HepG2 (cell line): ENCODE measurements at regions not wholly inside any gene's neighbourhood (a gene's known extent, or its start where the extent isn't known, plus 50 kb on each side); places are given as distances from the start of the nearest gene placed in this dataset.

ENCODE experiments used
- ATAC-seq: fragments of 200-7000 bp; cut with Tn5 transposase; 3 replicates; pipeline ENCODE4 v1.9.1; 2020; ENCODE audit warnings: mild to moderate bottlenecking, moderate library complexity
- BruUV-seq: library from RNA; stranded (reverse); fragments of 400-500 nt; replicated peaks from 2 replicates; lab custom pipeline; 2021; lab: Mats Ljungman, UMichigan
- CTCF ChIA-PET: fragments of 300-600 bp; formaldehyde crosslinking; extraction: SDS; loops from one replicate; lab custom pipeline; 2021; ENCODE audit warnings: low total read pairs, inconsistent platforms, low intra/inter-chr PET ratio; lab: Yijun Ruan, JAX
- POLR2A ChIA-PET: fragments of 350-600 bp; sonication (Branson Sonifier 250); formaldehyde crosslinking; loops from one replicate; lab custom pipeline; 2020; ENCODE audit warnings: antibody characterized with exemption, inconsistent platforms; lab: Yijun Ruan, JAX
- DNase-seq: peaks from one replicate; pipeline ENCODE4 v3.0.0-alpha.2; 2015; ENCODE audit warnings: low spot score
- FAIRE-seq: peaks from 3 replicates; lab custom pipeline; 2011; peaks lifted over from hg19 to GRCh38; lab: Jason Lieb, UNC
- H2AFZ ChIP-seq: one replicate; pipeline ENCODE4 v1.6.1; 2011; ENCODE audit warnings: low read length, inconsistent platforms
- H3K27ac ChIP-seq: fragments of 300-600 bp; 3 replicates; pipeline ENCODE4 v1.8.0; 2011; ENCODE audit warnings: mixed run types, mild to moderate bottlenecking, mixed read lengths, low read length, inconsistent platforms; ENCODE audit not compliant: insufficient read depth; ENCODE audit errors: extremely low read length
- H3K27me3 ChIP-seq, 2 experiments: fragments of 200-600 bp in 1 of 2; 2 replicates in 1 of 2; 3 replicates in 1 of 2; pipeline versions ENCODE4 v1.6.0 to v1.8.0; 2011; ENCODE audit warnings: low read length in 2 of 2, mild to moderate bottlenecking in 2 of 2, moderate library complexity in 2 of 2, inconsistent platforms in 1 of 2; ENCODE audit not compliant: insufficient read depth in 2 of 2, control insufficient read depth in 1 of 2
- H3K36me3 ChIP-seq, 2 experiments: fragments of 200-600 bp in 1 of 2; replicated peaks in 1 of 2; 2 replicates in 1 of 2; 3 replicates in 1 of 2; pipeline versions ENCODE4 v1.5.1 to v1.8.0; 2011; ENCODE audit warnings: low read length in 2 of 2, inconsistent platforms in 1 of 2; ENCODE audit not compliant: insufficient read depth in 2 of 2, control insufficient read depth in 1 of 2
- H3K4me1 ChIP-seq: 2 replicates; pipeline ENCODE4 v1.5.1; 2012; ENCODE audit warnings: low read length, inconsistent platforms; ENCODE audit not compliant: insufficient read depth
- H3K4me2 ChIP-seq: 2 replicates; pipeline ENCODE4 v1.6.0; 2011; ENCODE audit warnings: low read depth, low read length, inconsistent platforms
- H3K4me3 ChIP-seq, 3 experiments: fragments of 200-600 bp in 1 of 3; sonication (generic), shearing (Covaris generic) in 1 of 3; replicated peaks in 1 of 3; 2 replicates each; pipeline ENCODE4 v1.5.1; 2011 to 2016; ENCODE audit warnings: low read length in 3 of 3, inconsistent platforms in 2 of 3, low read depth in 2 of 3, mild to moderate bottlenecking in 2 of 3, control low read depth in 1 of 3, mixed read lengths in 1 of 3; ENCODE audit not compliant: insufficient read depth in 1 of 3
- H3K79me2 ChIP-seq: one replicate; pipeline ENCODE4 v1.6.1; 2011; ENCODE audit warnings: low read length, inconsistent platforms; ENCODE audit not compliant: insufficient read depth
- H3K9ac ChIP-seq: 2 replicates; pipeline ENCODE4 v1.6.0; 2011; ENCODE audit warnings: mild to moderate bottlenecking, low read depth, low read length, inconsistent platforms; ENCODE audit not compliant: insufficient read depth
- H3K9me3 ChIP-seq: 2 replicates; pipeline ENCODE4 v1.5.1; 2012; ENCODE audit warnings: mild to moderate bottlenecking, low read length
- H4K20me1 ChIP-seq: 2 replicates; pipeline ENCODE4 v1.6.0; 2011; ENCODE audit warnings: inconsistent platforms, mild to moderate bottlenecking, low read length, moderate library complexity; ENCODE audit not compliant: insufficient read depth
- ETV6 ChIP-seq: sonication (generic); formaldehyde crosslinking; conservative IDR thresholded peaks from 2 replicates; pipeline ENCODE4 v1.4.0; 2020; ENCODE audit warnings: missing genetic modification reagents
- HCFC1 ChIP-seq: fragments of 150-350 bp; IDR thresholded peaks from 2 replicates; pipeline ENCODE4 v1.6.1; 2014; ENCODE audit warnings: low read depth, low read length
- NFAT5 ChIP-seq: sonication (generic); formaldehyde crosslinking; IDR thresholded peaks from 2 replicates; pipeline ENCODE4 v1.4.0; 2020; ENCODE audit warnings: missing genetic modification reagents
- ZNF550 ChIP-seq: sonication (generic); formaldehyde crosslinking; IDR thresholded peaks from 2 replicates; pipeline ENCODE4 v1.4.0; 2020; ENCODE audit warnings: mild to moderate bottlenecking, missing genetic modification reagents, borderline replicate concordance
- ZNF574 ChIP-seq: sonication (generic); formaldehyde crosslinking; IDR thresholded peaks from 2 replicates; pipeline ENCODE4 v1.4.0; 2020; ENCODE audit warnings: missing genetic modification reagents
- ZNF704 ChIP-seq: sonication (generic); formaldehyde crosslinking; IDR thresholded peaks from 2 replicates; pipeline ENCODE4 v1.8.1; 2023; ENCODE audit warnings: mild to moderate bottlenecking, inconsistent platforms, moderate library complexity, missing genetic modification reagents, borderline replicate concordance
- WGBS: methylation state at CpG from one replicate; pipeline ENCODE4 v1.1.6; 2017; ENCODE audit warnings: low lambda C conversion rate; 5-methylcytosine and 5-hydroxymethylcytosine counted together
- in situ Hi-C: cut with HindIII; loops from 2 replicates; pipeline ENCODE4 v1.10.0; 2017; ENCODE audit warnings: low pct_unique_long_range_greater_than_20kb; ENCODE audit not compliant: extremely low pct_ligation_motif_present
- intact Hi-C: fragments of 100-400 bp; cut with micrococcal nuclease; formaldehyde crosslinking; loops from one replicate; pipeline ENCODE4 v1.10.0; 2022; ENCODE audit not compliant: unreplicated experiment

- H3K27ac ChIP-seq = no peak overlapping the region
Observed at GRCh38 chr2:37560863-37561614, 110.4 kb downstream of the CDC42EP3 start.

More at GRCh38 chr2:37560863-37561614, 110.4 kb downstream of the CDC42EP3 start:
- CTCF ChIA-PET = no interaction called here
- no peak for TF ChIP-seq ZNF574 (CRISPR knock-in tag)
- TF ChIP-seq ETV6 (CRISPR knock-in tag) = no peak
- TF ChIP-seq NFAT5 (CRISPR knock-in tag) = no peak
- TF ChIP-seq ZNF550 (CRISPR knock-in tag) = no peak
- TF ChIP-seq ZNF704 (CRISPR knock-in tag) = no peak
- no peak for TF ChIP-seq HCFC1
- no TSS peak for BruUV-seq
- Histone ChIP-seq H3K27me3 (no peaks in the 10 kb centered on the region), H3K4me2 (no peak overlapping the region), H3K9ac (no peak overlapping the region), H3K4me1 (no peaks in the 10 kb centered on the region), H3K79me2 (no peaks in the 10 kb centered on the region), H3K4me3 (no peak overlapping the region), H3K36me3 (no peaks in the 10 kb centered on the region), H2AFZ (no peak overlapping the region), H4K20me1 (no peaks in the 10 kb centered on the region), H3K9me3 (no peaks in the 10 kb centered on the region)
- intact Hi-C loops (no loop called here), in situ Hi-C loops (no loop called here)
- WGBS = 12% methylated on average over 4 of the region's 4 CpGs
- ATAC-seq = no peak
- no peak for DNase-seq
- POLR2A ChIA-PET = no interaction called here
- no peak for FAIRE-seq
